ENCODE measurements at regions not wholly inside any gene's neighbourhood (a gene's known extent, or its start where the extent isn't known, plus 50 kb on each side); places are given as distances from the start of the nearest gene placed in this dataset.

GRCh38 chr12:89288959-89289358 is 63.3 kb downstream of the DUSP6 start:
- TF ChIP-seq CTCF (conservative IDR thresholded peaks at IDR 0.05; ENCODE audit: low read length) (no peak), EZH2phosphoT487 (IDR thresholded peaks at IDR 0.05; ENCODE audit: borderline replicate concordance, low read depth, low read length) (no peak)
